ENCODE measurements at regions not wholly inside any gene's neighbourhood (a gene's known extent, or its start where the extent isn't known, plus 50 kb on each side); places are given as distances from the start of the nearest gene placed in this dataset.
"Not testable (repeated sequence)": the region's sequence is repeated elsewhere in the genome, so short reads cannot be mapped to it uniquely, and the experiment has no call there.

DNA sequence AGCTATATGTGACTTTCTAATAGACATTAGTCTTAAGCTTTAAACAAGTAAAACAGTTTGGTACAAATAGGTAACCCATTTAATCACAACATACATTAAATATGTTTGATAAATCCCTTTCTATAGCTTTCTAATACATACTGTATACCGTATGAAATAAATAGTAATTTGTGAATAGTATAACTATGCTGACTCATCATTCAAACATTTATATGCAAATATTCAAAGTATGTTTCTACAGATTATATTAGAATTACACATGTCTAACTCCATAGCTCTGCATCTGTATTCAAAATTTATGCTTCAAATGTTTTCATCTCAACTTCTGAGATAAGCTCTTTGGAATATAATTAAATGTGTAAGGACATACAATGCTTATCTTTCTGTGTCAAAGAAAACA lies 142.7 kb upstream of the ZNF804A start:
- no peak for TF ChIP-seq POLR2A (IDR thresholded peaks at IDR 0.05)
- H3K4me1 ChIP-seq, result no peaks in the 10 kb centered on the region
- intact Hi-C loops (cut with DNase I), result no loop called here
- no peaks in the 10 kb centered on the region for H3K27me3 ChIP-seq
- no peaks in the 10 kb centered on the region for H3K36me3 ChIP-seq
- DNase-seq (ENCODE audit: extremely low spot score in 2 of 2), result no peak
- no peak overlapping the region for H3K27ac ChIP-seq
- H3K9me3 ChIP-seq, result no peaks in the 10 kb centered on the region
- H3K4me3 ChIP-seq, result no peak overlapping the region

- DNase-seq (ENCODE audit: extremely low spot score in 2 of 2); H3K36me3 ChIP-seq; H3K4me1 ChIP-seq; H3K4me3 ChIP-seq; H3K27me3 ChIP-seq; intact Hi-C loops (cut with DNase I); H3K9me3 ChIP-seq; H3K27ac ChIP-seq: not testable (repeated sequence)
Observed at GRCh38 chr2:184456693-184457092, 141.6 kb upstream of the ZNF804A start.

GRCh38 chr2:184463102-184463865 lies 135.0 kb upstream of the ZNF804A start:
- no peak overlapping the region for H3K27ac ChIP-seq
- H3K36me3 ChIP-seq, result no peaks in the 10 kb centered on the region
- TF ChIP-seq POLR2A (IDR thresholded peaks at IDR 0.05) (no peak), POLR2AphosphoS5 (IDR thresholded peaks at IDR 0.05; ENCODE audit: insufficient read depth in 1 of 2, low read depth in 1 of 2) (no peak)
- TF ChIP-seq, protein P1, sequence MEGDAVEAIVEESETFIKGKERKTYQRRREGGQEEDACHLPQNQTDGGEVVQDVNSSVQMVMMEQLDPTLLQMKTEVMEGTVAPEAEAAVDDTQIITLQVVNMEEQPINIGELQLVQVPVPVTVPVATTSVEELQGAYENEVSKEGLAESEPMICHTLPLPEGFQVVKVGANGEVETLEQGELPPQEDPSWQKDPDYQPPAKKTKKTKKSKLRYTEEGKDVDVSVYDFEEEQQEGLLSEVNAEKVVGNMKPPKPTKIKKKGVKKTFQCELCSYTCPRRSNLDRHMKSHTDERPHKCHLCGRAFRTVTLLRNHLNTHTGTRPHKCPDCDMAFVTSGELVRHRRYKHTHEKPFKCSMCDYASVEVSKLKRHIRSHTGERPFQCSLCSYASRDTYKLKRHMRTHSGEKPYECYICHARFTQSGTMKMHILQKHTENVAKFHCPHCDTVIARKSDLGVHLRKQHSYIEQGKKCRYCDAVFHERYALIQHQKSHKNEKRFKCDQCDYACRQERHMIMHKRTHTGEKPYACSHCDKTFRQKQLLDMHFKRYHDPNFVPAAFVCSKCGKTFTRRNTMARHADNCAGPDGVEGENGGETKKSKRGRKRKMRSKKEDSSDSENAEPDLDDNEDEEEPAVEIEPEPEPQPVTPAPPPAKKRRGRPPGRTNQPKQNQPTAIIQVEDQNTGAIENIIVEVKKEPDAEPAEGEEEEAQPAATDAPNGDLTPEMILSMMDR (IDR thresholded peaks at IDR 0.05), result no peak
- no peaks in the 10 kb centered on the region for H3K9me3 ChIP-seq
- DNase-seq (ENCODE audit: extremely low spot score in 2 of 2), result no peak
- no peak overlapping the region for H3K4me3 ChIP-seq
- H3K27me3 ChIP-seq, result no peaks in the 10 kb centered on the region
- intact Hi-C loops (cut with DNase I), result no loop called here
- H3K4me1 ChIP-seq, result no peaks in the 10 kb centered on the region

DNA sequence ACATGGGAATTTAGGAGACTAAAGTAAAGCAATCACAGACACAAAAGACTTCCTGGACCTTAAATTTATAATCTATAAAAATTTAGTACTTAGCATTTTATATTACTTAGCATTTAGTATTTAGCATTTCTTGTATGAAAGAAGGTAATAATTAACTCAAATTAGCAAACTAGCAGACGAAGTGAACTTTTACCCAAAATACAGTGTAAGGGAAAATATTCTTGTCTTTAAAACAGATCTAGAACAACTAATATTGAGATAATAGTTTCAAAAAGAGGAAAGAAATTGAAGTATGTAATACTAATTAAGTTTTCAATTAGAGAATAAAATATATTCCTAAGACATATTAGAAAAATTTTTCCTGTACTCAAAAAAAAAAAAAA lies 134.5 kb upstream of the ZNF804A start:
- Histone ChIP-seq H3K4me3 (no peak overlapping the region), H3K4me1 (no peaks in the 10 kb centered on the region), H3K27ac (no peak overlapping the region), H3K27me3 (no peaks in the 10 kb centered on the region), H3K9me3 (no peaks in the 10 kb centered on the region), H3K36me3 (no peaks in the 10 kb centered on the region)
- no peak for DNase-seq (ENCODE audit: extremely low spot score in 2 of 2)
- intact Hi-C loops (cut with DNase I), result no loop called here
- TF ChIP-seq POLR2AphosphoS5 (IDR thresholded peaks at IDR 0.05; ENCODE audit: insufficient read depth in 1 of 2, low read depth in 1 of 2) (no peak), POLR2A (IDR thresholded peaks at IDR 0.05) (no peak)
- TF ChIP-seq, protein P1 (IDR thresholded peaks at IDR 0.05), result no peak

DNA sequence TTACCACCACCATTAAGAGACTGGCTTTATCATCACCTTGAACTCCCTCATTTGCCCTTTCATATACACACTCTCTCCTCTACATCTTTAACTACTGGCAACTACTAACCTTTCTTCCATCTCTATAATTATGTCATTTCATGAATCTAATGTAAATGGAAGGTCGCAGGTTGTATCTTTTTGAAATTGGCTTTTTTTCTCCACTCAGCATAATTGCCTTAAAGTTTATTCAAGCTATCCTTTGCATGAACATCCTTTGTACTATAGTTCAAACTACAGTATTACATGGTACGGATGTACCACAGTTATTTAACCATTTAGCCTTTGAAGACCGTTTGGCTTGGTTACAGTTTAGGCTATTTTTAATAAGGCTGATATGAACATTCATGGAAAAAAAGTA lies 129.5 kb upstream of the ZNF804A start:
- intact Hi-C loops (cut with DNase I), result no loop called here

DNA sequence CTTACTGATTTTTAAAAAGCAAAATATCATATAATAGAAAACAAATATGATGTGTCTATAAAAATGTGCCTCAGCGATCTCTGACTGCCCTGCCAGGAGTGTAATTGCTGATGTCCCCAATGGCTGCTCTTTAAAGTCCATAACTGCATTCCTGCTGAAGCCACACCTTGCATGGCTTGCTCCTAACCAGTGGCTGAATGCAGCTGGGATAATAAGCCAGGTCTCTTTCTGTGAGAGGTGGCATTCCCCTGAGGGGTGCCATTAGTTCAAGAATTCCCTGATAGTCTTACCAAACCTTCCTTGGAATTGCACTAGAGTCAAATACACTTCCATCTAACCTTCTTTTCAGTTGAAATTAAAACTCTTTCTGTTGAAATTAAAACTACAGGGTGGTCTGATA lies 125.8 kb upstream of the ZNF804A start:
- Histone ChIP-seq H3K36me3 (no peaks in the 10 kb centered on the region), H3K4me1 (no peaks in the 10 kb centered on the region), H3K27ac (no peak overlapping the region), H3K9me3 (no peaks in the 10 kb centered on the region), H3K4me3 (no peak overlapping the region), H3K27me3 (no peaks in the 10 kb centered on the region)
- TF ChIP-seq POLR2A (IDR thresholded peaks at IDR 0.05) (no peak), POLR2AphosphoS5 (IDR thresholded peaks at IDR 0.05; ENCODE audit: insufficient read depth in 1 of 2, low read depth in 1 of 2) (no peak)
- TF ChIP-seq, protein P1 (IDR thresholded peaks at IDR 0.05), result no peak
- intact Hi-C loops (cut with DNase I), result no loop called here
- no peak for DNase-seq (ENCODE audit: extremely low spot score in 2 of 2)

More for the DNA sequence above, 129.5 kb upstream of the ZNF804A start:
- Histone ChIP-seq H3K4me3 (no peak overlapping the region), H3K4me1 (no peaks in the 10 kb centered on the region), H3K36me3 (no peaks in the 10 kb centered on the region), H3K9me3 (no peaks in the 10 kb centered on the region), H3K27ac (no peak overlapping the region), H3K27me3 (no peaks in the 10 kb centered on the region)
- no peak for DNase-seq (ENCODE audit: extremely low spot score in 2 of 2)
- no peak for TF ChIP-seq POLR2A (IDR thresholded peaks at IDR 0.05)
- TF ChIP-seq, protein P1 (IDR thresholded peaks at IDR 0.05), result no peak

Measured in vagina (tissue), 2 donors.